Lung (tissue), 11 donors: ENCODE measurements at regions not wholly inside any gene's neighbourhood (a gene's known extent, or its start where the extent isn't known, plus 50 kb on each side); places are given as distances from the start of the nearest gene placed in this dataset.

Experiments used
- ATAC-seq: fragments of 200-7000 bp; cut with Tn5 transposase; one replicate; pipeline ENCODE4 v1.9.1; 2020; ENCODE audit warnings: moderate number of reproducible peaks; ENCODE audit not compliant: insufficient read depth, low FRiP score
- DNase-seq, 3 donors: peaks; one replicate each; pipeline ENCODE4 v3.0.0-alpha.2; 2013 to 2017
- H3K27ac ChIP-seq, 2 donors: one replicate each; pipeline ENCODE4 v1.5.1; 2013; ENCODE audit warnings: mild to moderate bottlenecking in 2 of 2, moderate library complexity in 2 of 2, control low read depth in 1 of 2, inconsistent platforms in 1 of 2, low read depth in 1 of 2, low read length in 1 of 2
- H3K27me3 ChIP-seq, 3 donors: one replicate each; pipeline ENCODE4 v1.5.1; 2013; ENCODE audit warnings: low read length in 2 of 3; ENCODE audit not compliant: control insufficient read depth in 3 of 3, insufficient read depth in 3 of 3
- H3K36me3 ChIP-seq, 4 donors: one replicate each; pipeline ENCODE4 v1.5.1; 2013; ENCODE audit warnings: low read length in 4 of 4, mild to moderate bottlenecking in 1 of 4, moderate library complexity in 1 of 4; ENCODE audit not compliant: control insufficient read depth in 4 of 4, insufficient read depth in 4 of 4
- H3K4me1 ChIP-seq, 5 donors: one replicate each; pipeline ENCODE4 v1.5.1; 2013; ENCODE audit warnings: low read length in 5 of 5, mild to moderate bottlenecking in 2 of 5, moderate library complexity in 1 of 5; ENCODE audit not compliant: control insufficient read depth in 5 of 5, insufficient read depth in 5 of 5
- H3K4me3 ChIP-seq: one replicate; pipeline ENCODE4 v1.5.1; 2013; ENCODE audit warnings: mild to moderate bottlenecking, control low read depth, moderate library complexity
- H3K9ac ChIP-seq, 2 donors: one replicate each; pipeline ENCODE4 v1.5.1; 2013; ENCODE audit warnings: low read length in 2 of 2, control low read depth in 1 of 2; ENCODE audit not compliant: insufficient read depth in 1 of 2
- H3K9me3 ChIP-seq, 4 donors: one replicate each; pipeline ENCODE4 v1.5.1; 2013; ENCODE audit warnings: low read length in 3 of 4, mild to moderate bottlenecking in 1 of 4, moderate library complexity in 1 of 4; ENCODE audit not compliant: control insufficient read depth in 4 of 4, insufficient read depth in 3 of 4
- WGBS, 2 donors: extraction: QIAGEN DNeasy Blood & Tissue Kit; methylation state at CpG; one replicate each; pipeline ENCODE4 v1.1.7; 2013; 5-methylcytosine and 5-hydroxymethylcytosine counted together
- TF ChIP-seq, protein P1 (sequence below): IDR thresholded peaks from 2 replicates; pipeline ENCODE4 v1.5.1; 2012; ENCODE audit warnings: mild to moderate bottlenecking; ENCODE audit errors: control extremely low read depth, extremely low read depth
- donor health status: control.
- donor health status: control.
- donor health status: Bipolar disorder and iron deficiency.
- donor health status: healthy.
- donor health status: DM: yes; HTN: yes; CAD: no.

DNA sequence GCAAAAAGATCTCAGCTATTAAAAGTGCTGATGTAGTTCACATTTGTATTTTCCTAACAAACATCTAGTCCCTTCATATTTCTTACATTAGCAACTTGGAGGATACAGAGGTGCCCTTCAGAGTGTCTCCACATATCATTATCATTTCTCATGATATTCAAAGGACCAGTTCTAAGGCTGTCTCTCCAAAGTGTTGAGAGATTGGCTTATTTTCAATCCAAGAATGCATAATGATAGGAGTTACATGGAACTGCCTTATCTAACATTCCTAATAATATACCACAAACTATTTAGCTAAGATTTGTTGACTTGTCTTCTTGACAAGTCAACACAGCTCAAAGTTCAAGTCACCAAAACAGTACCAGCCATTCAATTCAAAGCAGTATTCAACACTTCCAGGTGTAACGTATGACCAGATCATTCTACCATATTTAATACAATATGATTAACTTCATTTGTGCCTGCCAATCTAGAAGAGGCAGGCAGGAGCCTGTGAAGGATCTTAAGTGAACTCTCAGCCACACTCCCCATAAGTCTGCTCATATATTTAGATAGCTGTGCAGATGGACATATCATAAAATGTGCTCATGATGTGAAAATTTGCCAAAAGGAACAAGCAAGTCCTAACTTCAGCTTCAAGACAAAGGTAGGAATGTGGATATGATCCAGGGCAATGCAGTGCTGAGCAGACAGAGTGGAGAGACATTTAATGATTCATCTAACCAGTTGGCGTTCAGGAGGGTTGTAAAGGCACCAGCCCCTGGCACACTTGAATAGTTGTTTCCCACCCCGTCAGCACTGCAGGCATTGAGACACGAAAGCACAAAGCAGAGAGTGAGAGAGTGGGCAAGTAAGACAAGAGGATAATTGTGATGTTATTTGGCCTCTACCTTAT, 108.3 kb downstream of the MTERF1 start:
- Histone ChIP-seq H3K9ac (no peak overlapping the region), H3K9me3 (no peaks in the 10 kb centered on the region), H3K27me3 (no peaks in the 10 kb centered on the region), H3K4me3 (no peak overlapping the region), H3K4me1 (peaks cover 0 to 6% (median 0%) of the 10 kb centered on the region in 5 donors), H3K36me3 (no peaks in the 10 kb centered on the region), H3K27ac (no peak overlapping the region)
- DNase-seq = no peak
- no peak for ATAC-seq
- TF ChIP-seq, protein P1, sequence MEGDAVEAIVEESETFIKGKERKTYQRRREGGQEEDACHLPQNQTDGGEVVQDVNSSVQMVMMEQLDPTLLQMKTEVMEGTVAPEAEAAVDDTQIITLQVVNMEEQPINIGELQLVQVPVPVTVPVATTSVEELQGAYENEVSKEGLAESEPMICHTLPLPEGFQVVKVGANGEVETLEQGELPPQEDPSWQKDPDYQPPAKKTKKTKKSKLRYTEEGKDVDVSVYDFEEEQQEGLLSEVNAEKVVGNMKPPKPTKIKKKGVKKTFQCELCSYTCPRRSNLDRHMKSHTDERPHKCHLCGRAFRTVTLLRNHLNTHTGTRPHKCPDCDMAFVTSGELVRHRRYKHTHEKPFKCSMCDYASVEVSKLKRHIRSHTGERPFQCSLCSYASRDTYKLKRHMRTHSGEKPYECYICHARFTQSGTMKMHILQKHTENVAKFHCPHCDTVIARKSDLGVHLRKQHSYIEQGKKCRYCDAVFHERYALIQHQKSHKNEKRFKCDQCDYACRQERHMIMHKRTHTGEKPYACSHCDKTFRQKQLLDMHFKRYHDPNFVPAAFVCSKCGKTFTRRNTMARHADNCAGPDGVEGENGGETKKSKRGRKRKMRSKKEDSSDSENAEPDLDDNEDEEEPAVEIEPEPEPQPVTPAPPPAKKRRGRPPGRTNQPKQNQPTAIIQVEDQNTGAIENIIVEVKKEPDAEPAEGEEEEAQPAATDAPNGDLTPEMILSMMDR = no peak
- 82 to 83% methylated on average over 4 of the region's 4 CpGs for WGBS, 2 donors

GRCh38 chr7:91776171-91776570, 104.3 kb downstream of the MTERF1 start:
- Histone ChIP-seq H3K9ac (no peak overlapping the region), H3K4me1 (peaks cover 0 to 14% (median 0%) of the 10 kb centered on the region in 5 donors), H3K4me3 (no peak overlapping the region), H3K27ac (no peak overlapping the region), H3K36me3 (no peaks in the 10 kb centered on the region), H3K27me3 (no peaks in the 10 kb centered on the region), H3K9me3 (no peaks in the 10 kb centered on the region)
- ATAC-seq = no peak
- DNase-seq = no peak
- TF ChIP-seq, protein P1 = no peak
- 77 to 85% methylated on average over 2 of the region's 2 CpGs for WGBS, 2 donors

DNA sequence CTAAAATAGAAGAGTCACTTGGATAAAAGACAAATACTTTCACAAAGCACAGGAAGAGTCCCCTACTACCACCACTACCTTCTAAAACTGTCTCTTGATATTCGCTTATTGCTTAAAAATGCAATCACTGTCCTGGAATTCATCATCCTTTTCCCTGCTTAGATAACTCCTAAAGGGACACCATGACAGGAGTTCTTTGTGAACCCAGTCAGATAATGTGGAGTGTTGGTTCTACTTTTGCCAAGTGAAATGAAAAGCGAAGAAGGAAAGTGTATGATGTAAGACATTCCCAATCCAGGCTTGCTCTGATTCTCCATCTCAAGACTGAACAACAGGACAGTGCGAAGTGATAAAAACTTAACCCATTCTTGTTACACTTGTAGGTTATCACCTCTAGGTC, 103.0 kb downstream of the MTERF1 start:
- TF ChIP-seq, protein P1 = no peak
- no peaks in the 10 kb centered on the region for H3K9me3 ChIP-seq
- no peak overlapping the region for H3K27ac ChIP-seq
- no peak overlapping the region for H3K4me3 ChIP-seq
- H3K36me3 ChIP-seq = no peaks in the 10 kb centered on the region
- peaks cover 0 to 10% (median 0%) of the 10 kb centered on the region in 5 donors for H3K4me1 ChIP-seq
- WGBS, 2 donors = 94 to 97% methylated on average over 3 of the region's 3 CpGs
- DNase-seq (no peak), ATAC-seq (no peak)
- H3K9ac ChIP-seq = no peak overlapping the region
- no peaks in the 10 kb centered on the region for H3K27me3 ChIP-seq

DNA sequence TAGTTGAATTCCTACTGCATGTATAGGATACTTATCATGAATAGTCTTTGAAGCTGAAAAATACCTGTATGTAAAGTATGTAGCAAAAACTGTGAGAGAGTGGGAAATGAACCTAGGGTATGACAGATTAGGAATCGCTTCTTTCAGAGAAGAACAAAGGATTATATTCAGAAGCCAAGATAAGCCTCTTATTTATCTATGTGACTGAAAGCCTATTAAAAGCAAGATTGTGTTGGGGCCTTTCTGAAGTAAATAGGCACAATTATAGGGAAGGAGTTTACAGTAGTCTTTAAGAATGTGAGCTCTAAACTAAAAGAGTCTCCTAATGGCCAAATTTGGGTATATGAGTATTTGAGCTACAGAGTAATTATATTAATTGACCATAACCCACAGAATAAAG, 102.1 kb downstream of the MTERF1 start:
- DNase-seq = no peak
- no peak for ATAC-seq
- H3K27me3 ChIP-seq = no peaks in the 10 kb centered on the region
- H3K36me3 ChIP-seq = no peaks in the 10 kb centered on the region
- H3K27ac ChIP-seq = no peak overlapping the region
- 90% methylated on average over 1 of the region's 1 CpG for WGBS, 2 donors
- H3K4me3 ChIP-seq = no peak overlapping the region
- H3K4me1 ChIP-seq = peaks cover 0 to 8% (median 0%) of the 10 kb centered on the region in 5 donors
- TF ChIP-seq, protein P1 = no peak
- H3K9ac ChIP-seq = no peak overlapping the region
- H3K9me3 ChIP-seq = no peaks in the 10 kb centered on the region
